ENCODE measurements at regions not wholly inside any gene's neighbourhood (a gene's known extent, or its start where the extent isn't known, plus 50 kb on each side); places are given as distances from the start of the nearest gene placed in this dataset.

DNA sequence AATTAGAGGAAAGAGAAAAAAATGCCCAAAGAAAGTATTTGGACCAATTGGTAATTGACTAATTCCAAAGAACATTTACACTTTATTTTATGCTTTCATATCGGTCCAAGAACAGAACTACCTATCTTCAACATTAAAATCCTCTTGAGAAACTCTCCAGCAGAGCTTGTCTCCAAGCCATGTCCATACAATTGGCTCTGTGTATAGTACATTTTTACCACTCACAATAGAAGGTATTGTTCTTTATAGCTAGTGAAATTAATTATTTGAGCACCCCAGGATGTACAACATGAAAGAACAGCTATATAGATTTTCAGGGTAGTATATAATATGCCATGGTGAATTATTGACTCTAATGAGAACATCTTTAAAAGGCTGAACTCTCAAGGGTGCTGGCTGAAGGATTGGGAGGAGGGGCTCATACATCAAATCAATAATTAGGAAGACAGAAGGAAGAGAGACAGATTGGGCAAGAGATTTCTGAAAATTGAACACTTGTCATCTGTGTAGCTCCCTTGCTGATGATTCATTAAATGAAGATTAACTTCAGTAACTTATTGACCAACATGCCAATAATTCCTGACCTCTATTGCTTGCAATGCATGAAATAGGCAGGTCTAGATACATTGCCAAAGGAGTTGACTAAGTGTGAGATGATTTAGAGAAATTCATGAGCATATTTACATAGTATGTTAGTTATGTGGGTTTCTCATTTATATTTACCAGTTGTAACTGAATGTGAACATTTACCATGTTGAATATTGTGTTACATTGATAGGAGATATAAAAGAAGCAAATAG, 249.7 kb downstream of the MTERF1 start:
- Histone ChIP-seq H3K27me3 (no peaks in the 10 kb centered on the region), H3K36me3 (replicated peaks in 1 of 2) (no peaks in the 10 kb centered on the region), H3K4me1 (replicated peaks in 1 of 2) (no peaks in the 10 kb centered on the region), H3K9me3 (replicated peaks in 1 of 3) (no peaks in the 10 kb centered on the region), H3K4me3 (no peak overlapping the region), H3K27ac (no peak overlapping the region)
- no peak for DNase-seq
- 92 to 100% (median 96%) methylated on average over 1 of the region's 1 CpG for WGBS, 4 donors
- intact Hi-C loops (cut with DNase I) = loop anchor here in 1 of 2 donors (10.0 kb wide), 1 partner anchor 546 kb away; no protein-coding TSS in a partner anchor
- TF ChIP-seq, protein P1, sequence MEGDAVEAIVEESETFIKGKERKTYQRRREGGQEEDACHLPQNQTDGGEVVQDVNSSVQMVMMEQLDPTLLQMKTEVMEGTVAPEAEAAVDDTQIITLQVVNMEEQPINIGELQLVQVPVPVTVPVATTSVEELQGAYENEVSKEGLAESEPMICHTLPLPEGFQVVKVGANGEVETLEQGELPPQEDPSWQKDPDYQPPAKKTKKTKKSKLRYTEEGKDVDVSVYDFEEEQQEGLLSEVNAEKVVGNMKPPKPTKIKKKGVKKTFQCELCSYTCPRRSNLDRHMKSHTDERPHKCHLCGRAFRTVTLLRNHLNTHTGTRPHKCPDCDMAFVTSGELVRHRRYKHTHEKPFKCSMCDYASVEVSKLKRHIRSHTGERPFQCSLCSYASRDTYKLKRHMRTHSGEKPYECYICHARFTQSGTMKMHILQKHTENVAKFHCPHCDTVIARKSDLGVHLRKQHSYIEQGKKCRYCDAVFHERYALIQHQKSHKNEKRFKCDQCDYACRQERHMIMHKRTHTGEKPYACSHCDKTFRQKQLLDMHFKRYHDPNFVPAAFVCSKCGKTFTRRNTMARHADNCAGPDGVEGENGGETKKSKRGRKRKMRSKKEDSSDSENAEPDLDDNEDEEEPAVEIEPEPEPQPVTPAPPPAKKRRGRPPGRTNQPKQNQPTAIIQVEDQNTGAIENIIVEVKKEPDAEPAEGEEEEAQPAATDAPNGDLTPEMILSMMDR (IDR thresholded peaks at IDR 0.05) = no peak
- TF ChIP-seq POLR2A (IDR thresholded peaks at IDR 0.05) = no peak

DNA sequence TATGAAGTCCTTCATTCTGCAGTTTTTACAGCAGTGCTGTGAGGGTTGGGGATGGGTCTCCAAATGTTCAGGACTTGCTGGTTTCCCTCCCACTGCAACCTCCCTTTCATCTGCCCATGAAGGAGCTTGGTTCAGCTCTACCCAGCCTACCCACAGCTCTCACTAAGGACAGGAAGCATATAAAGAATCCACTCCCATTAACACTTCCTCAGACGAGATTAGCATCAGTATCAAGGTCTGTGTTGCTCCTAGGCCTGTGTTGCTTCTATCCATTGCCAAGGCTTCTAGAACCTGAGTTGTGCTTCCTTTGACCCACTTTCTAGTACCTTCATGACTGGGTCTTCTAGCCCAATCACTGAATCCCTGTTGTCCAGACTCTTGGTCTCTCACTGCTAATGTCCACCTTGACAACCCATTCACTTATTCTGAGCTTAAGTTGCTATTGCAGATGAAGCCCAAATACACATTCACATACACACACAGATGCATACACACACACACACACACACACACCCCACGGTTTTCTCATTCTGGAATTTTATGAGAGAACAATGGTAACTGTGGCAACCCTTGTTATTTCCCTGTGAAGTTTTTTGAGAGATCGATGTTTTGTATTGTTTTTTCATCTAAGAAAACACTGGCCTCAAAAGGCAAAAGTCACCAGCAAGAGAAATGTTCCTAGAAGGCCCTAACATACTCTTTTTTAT, 248.1 kb downstream of the MTERF1 start:
- no peaks in the 10 kb centered on the region for H3K36me3 ChIP-seq (replicated peaks in 1 of 2)
- H3K4me1 ChIP-seq (replicated peaks in 1 of 2) = no peaks in the 10 kb centered on the region
- WGBS, 4 donors = 53 to 63% (median 58%) methylated on average over 3 of the region's 3 CpGs
- no peaks in the 10 kb centered on the region for H3K27me3 ChIP-seq
- no peak for DNase-seq
- intact Hi-C loops (cut with DNase I) = loop anchor here in 1 of 2 donors (10.0 kb wide), 1 partner anchor 548 kb away; no protein-coding TSS in a partner anchor
- TF ChIP-seq, protein P1 (IDR thresholded peaks at IDR 0.05) = no peak
- no peak for TF ChIP-seq POLR2A (IDR thresholded peaks at IDR 0.05)
- no peaks in the 10 kb centered on the region for H3K9me3 ChIP-seq (replicated peaks in 1 of 3)
- no peak overlapping the region for H3K27ac ChIP-seq
- no peak overlapping the region for H3K4me3 ChIP-seq

DNA sequence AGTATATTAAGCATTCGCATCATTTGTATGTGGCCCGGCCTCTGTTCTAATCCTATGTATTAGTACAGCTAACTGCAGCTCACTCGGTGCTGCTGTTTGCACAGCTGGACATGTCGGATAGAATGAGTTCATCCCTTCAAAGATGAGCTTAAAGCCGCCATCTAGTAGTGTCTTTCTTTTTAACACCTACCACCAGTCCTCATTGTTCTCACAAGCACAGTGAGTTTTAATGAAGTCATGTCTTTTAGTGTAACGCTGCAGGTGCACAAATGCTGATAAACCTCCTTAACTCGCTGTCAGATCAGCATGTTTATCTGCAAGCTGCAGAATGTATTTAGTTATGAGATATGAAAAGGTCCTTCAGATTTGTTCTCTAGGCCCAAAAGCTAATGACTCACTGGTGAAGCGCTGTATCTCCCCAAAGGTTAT, 247.5 kb downstream of the MTERF1 start:
- intact Hi-C loops (cut with DNase I) = loop anchor here in 1 of 2 donors (10.0 kb wide), 1 partner anchor 548 kb away; no protein-coding TSS in a partner anchor
- no peaks in the 10 kb centered on the region for H3K36me3 ChIP-seq (replicated peaks in 1 of 2)
- H3K4me3 ChIP-seq = no peak overlapping the region
- H3K9me3 ChIP-seq (replicated peaks in 1 of 3) = no peaks in the 10 kb centered on the region
- 85 to 89% (median 87%) methylated on average over 8 of the region's 8 CpGs for WGBS, 4 donors
- DNase-seq = no peak
- H3K27ac ChIP-seq = no peak overlapping the region
- TF ChIP-seq, protein P1 (IDR thresholded peaks at IDR 0.05) = no peak
- no peak for TF ChIP-seq POLR2A (IDR thresholded peaks at IDR 0.05)
- no peaks in the 10 kb centered on the region for H3K27me3 ChIP-seq
- no peaks in the 10 kb centered on the region for H3K4me1 ChIP-seq (replicated peaks in 1 of 2)

DNA sequence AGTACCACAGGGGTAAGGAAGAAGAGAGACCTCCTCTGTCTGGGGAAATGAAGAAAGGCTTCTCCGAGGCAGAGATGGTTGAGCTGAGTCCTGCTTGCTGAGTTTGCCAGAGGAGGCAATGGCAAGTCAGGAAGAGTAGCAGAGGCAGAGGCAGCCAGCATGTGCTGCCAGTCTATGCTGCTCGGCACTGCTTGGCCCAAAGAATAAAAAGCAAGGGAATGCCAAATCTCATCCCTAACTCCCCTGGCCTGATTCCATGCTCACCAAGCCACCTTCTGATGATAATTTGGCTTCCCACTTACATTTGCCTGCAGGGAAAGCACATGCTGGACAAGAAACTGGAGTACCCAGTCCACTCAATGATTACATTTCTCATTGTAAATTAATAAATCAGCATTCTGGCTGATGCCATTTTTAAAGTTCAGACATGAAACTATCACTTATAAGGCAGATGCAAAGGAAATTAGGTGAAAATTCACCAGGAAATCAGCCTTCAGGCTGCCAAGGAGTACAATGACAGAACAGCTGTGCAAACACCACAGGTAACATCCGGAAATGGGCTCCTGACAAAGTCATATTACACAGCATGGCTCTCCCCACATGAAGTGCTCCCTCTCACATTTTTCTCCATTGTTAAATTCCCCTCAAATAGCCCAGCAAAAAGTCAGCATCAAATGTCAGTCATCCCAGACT, 245.9 kb downstream of the MTERF1 start:
- Histone ChIP-seq H3K27me3 (no peaks in the 10 kb centered on the region), H3K4me1 (replicated peaks in 1 of 2) (no peaks in the 10 kb centered on the region), H3K27ac (no peak overlapping the region), H3K36me3 (replicated peaks in 1 of 2) (no peaks in the 10 kb centered on the region), H3K9me3 (replicated peaks in 1 of 3) (no peaks in the 10 kb centered on the region), H3K4me3 (no peak overlapping the region)
- 70 to 88% (median 80%) methylated on average over 3 of the region's 3 CpGs for WGBS, 4 donors
- DNase-seq = no peak
- intact Hi-C loops (cut with DNase I) = loop anchor here in 1 of 2 donors (10.0 kb wide), 1 partner anchor 550 kb away; no protein-coding TSS in a partner anchor
- TF ChIP-seq, protein P1 (IDR thresholded peaks at IDR 0.05) = no peak
- TF ChIP-seq POLR2A (IDR thresholded peaks at IDR 0.05) = no peak

Data from adrenal gland (tissue), 9 donors.